GM12865 (cell line): ENCODE measurements at regions not wholly inside any gene's neighbourhood (a gene's known extent, or its start where the extent isn't known, plus 50 kb on each side); places are given as distances from the start of the nearest gene placed in this dataset.

Source experiments
- DNase-seq: peaks from one replicate; pipeline ENCODE4 v3.0.0; 2010; ENCODE audit warnings: low read depth
- H3K4me3 ChIP-seq: 2 replicates; pipeline ENCODE4 v1.5.1; 2011; ENCODE audit warnings: mild to moderate bottlenecking, low read depth, low read length, control low read depth
- CTCF ChIP-seq: IDR thresholded peaks from 2 replicates; pipeline ENCODE4 v1.5.1; 2011; ENCODE audit warnings: low read length, control low read depth, low read depth, inconsistent platforms; ENCODE audit not compliant: insufficient read depth; ENCODE audit errors: missing control alignments

GRCh38 chr19:31961667-31962066 lies 383.7 kb upstream of the ZNF507 start:
- no peak for DNase-seq
- TF ChIP-seq CTCF: no peak
- no peak overlapping the region for H3K4me3 ChIP-seq

GRCh38 chr19:31962561-31962996 lies 382.8 kb upstream of the ZNF507 start:
- DNase-seq: no peak
- H3K4me3 ChIP-seq: no peak overlapping the region

GRCh38 chr19:31963746-31964145 lies 381.7 kb upstream of the ZNF507 start:
- no peak for TF ChIP-seq CTCF
- H3K4me3 ChIP-seq: no peak overlapping the region
- no peak for DNase-seq

More at GRCh38 chr19:31962561-31962996, 382.8 kb upstream of the ZNF507 start:
- no peak for TF ChIP-seq CTCF

- no peak overlapping the region for H3K4me3 ChIP-seq
- no peak for TF ChIP-seq CTCF
- no peak for DNase-seq
These were observed 376.4 kb upstream of the ZNF507 start for GRCh38 chr19:31969016-31969415.

- no peak overlapping the region for H3K4me3 ChIP-seq
- TF ChIP-seq CTCF: no peak
- DNase-seq: no peak
These were observed 375.4 kb upstream of the ZNF507 start for GRCh38 chr19:31970027-31970461.

GRCh38 chr19:31974290-31974689 lies 371.1 kb upstream of the ZNF507 start:
- DNase-seq: no peak
- H3K4me3 ChIP-seq: no peak overlapping the region
- no peak for TF ChIP-seq CTCF

- TF ChIP-seq CTCF: no peak
- DNase-seq: no peak
- H3K4me3 ChIP-seq: no peak overlapping the region
These were observed 370.5 kb upstream of the ZNF507 start for GRCh38 chr19:31974941-31975340.
